ENCODE measurements at regions not wholly inside any gene's neighbourhood (a gene's known extent, or its start where the extent isn't known, plus 50 kb on each side); places are given as distances from the start of the nearest gene placed in this dataset.
"Not testable (repeated sequence)": the region's sequence is repeated elsewhere in the genome, so short reads cannot be mapped to it uniquely, and the experiment has no call there.

- H3K27me3 ChIP-seq (replicated peaks; ENCODE audit: control insufficient read depth, insufficient read depth, low read length, poor library complexity, severe bottlenecking); H3K4me3 ChIP-seq (ENCODE audit: insufficient read depth, low read depth, low read length, poor library complexity, severe bottlenecking); H3K4me1 ChIP-seq (ENCODE audit: control insufficient read depth, insufficient read depth, low read length, poor library complexity, severe bottlenecking); DNase-seq; H3K9me3 ChIP-seq (ENCODE audit: control insufficient read depth, low read length); H3K36me3 ChIP-seq (ENCODE audit: control insufficient read depth, insufficient read depth, low read length); H3K27ac ChIP-seq (ENCODE audit: insufficient read depth, low read length, poor library complexity, severe bottlenecking): not testable (repeated sequence)
Measured at GRCh38 chr17:30686538-30687479, 137.7 kb downstream of the CRLF3 start.

GRCh38 chr17:30682280-30682679 is 142.2 kb downstream of the CRLF3 start:
- H3K9me3 ChIP-seq (ENCODE audit: control insufficient read depth, low read length); H3K4me3 ChIP-seq (ENCODE audit: insufficient read depth, low read depth, low read length, poor library complexity, severe bottlenecking); H3K36me3 ChIP-seq (ENCODE audit: control insufficient read depth, insufficient read depth, low read length); H3K27me3 ChIP-seq (replicated peaks; ENCODE audit: control insufficient read depth, insufficient read depth, low read length, poor library complexity, severe bottlenecking); H3K27ac ChIP-seq (ENCODE audit: insufficient read depth, low read length, poor library complexity, severe bottlenecking); DNase-seq; H3K4me1 ChIP-seq (ENCODE audit: control insufficient read depth, insufficient read depth, low read length, poor library complexity, severe bottlenecking): not testable (repeated sequence)

GRCh38 chr17:30680681-30681080 is 143.8 kb downstream of the CRLF3 start:
- not testable (repeated sequence) for H3K4me1 ChIP-seq (ENCODE audit: control insufficient read depth, insufficient read depth, low read length, poor library complexity, severe bottlenecking); H3K36me3 ChIP-seq (ENCODE audit: control insufficient read depth, insufficient read depth, low read length); H3K27ac ChIP-seq (ENCODE audit: insufficient read depth, low read length, poor library complexity, severe bottlenecking); DNase-seq; H3K9me3 ChIP-seq (ENCODE audit: control insufficient read depth, low read length); H3K4me3 ChIP-seq (ENCODE audit: insufficient read depth, low read depth, low read length, poor library complexity, severe bottlenecking); H3K27me3 ChIP-seq (replicated peaks; ENCODE audit: control insufficient read depth, insufficient read depth, low read length, poor library complexity, severe bottlenecking)

GRCh38 chr17:30677550-30678249 is 146.8 kb downstream of the CRLF3 start:
- no peak overlapping the region for H3K27ac ChIP-seq (ENCODE audit: insufficient read depth, low read length, poor library complexity, severe bottlenecking)
- no peaks in the 10 kb centered on the region for H3K27me3 ChIP-seq (replicated peaks; ENCODE audit: control insufficient read depth, insufficient read depth, low read length, poor library complexity, severe bottlenecking)
- no peak overlapping the region for H3K4me3 ChIP-seq (ENCODE audit: insufficient read depth, low read depth, low read length, poor library complexity, severe bottlenecking)
- H3K36me3 ChIP-seq (ENCODE audit: control insufficient read depth, insufficient read depth, low read length), result no peaks in the 10 kb centered on the region
- DNase-seq, result no peak
- H3K4me1 ChIP-seq (ENCODE audit: control insufficient read depth, insufficient read depth, low read length, poor library complexity, severe bottlenecking), result no peaks in the 10 kb centered on the region
- H3K9me3 ChIP-seq (ENCODE audit: control insufficient read depth, low read length), result no peaks in the 10 kb centered on the region

GRCh38 chr17:30675777-30676492 is 148.6 kb downstream of the CRLF3 start:
- H3K36me3 ChIP-seq (ENCODE audit: control insufficient read depth, insufficient read depth, low read length); H3K4me3 ChIP-seq (ENCODE audit: insufficient read depth, low read depth, low read length, poor library complexity, severe bottlenecking); H3K4me1 ChIP-seq (ENCODE audit: control insufficient read depth, insufficient read depth, low read length, poor library complexity, severe bottlenecking); H3K27me3 ChIP-seq (replicated peaks; ENCODE audit: control insufficient read depth, insufficient read depth, low read length, poor library complexity, severe bottlenecking); H3K9me3 ChIP-seq (ENCODE audit: control insufficient read depth, low read length); DNase-seq; H3K27ac ChIP-seq (ENCODE audit: insufficient read depth, low read length, poor library complexity, severe bottlenecking): not testable (repeated sequence)

GRCh38 chr17:30669217-30669649 is 155.3 kb downstream of the CRLF3 start:
- not testable (repeated sequence) for H3K27ac ChIP-seq (ENCODE audit: insufficient read depth, low read length, poor library complexity, severe bottlenecking); H3K4me3 ChIP-seq (ENCODE audit: insufficient read depth, low read depth, low read length, poor library complexity, severe bottlenecking); H3K36me3 ChIP-seq (ENCODE audit: control insufficient read depth, insufficient read depth, low read length); H3K9me3 ChIP-seq (ENCODE audit: control insufficient read depth, low read length); H3K4me1 ChIP-seq (ENCODE audit: control insufficient read depth, insufficient read depth, low read length, poor library complexity, severe bottlenecking); DNase-seq; H3K27me3 ChIP-seq (replicated peaks; ENCODE audit: control insufficient read depth, insufficient read depth, low read length, poor library complexity, severe bottlenecking)

- not testable (repeated sequence) for DNase-seq; H3K36me3 ChIP-seq (ENCODE audit: control insufficient read depth, insufficient read depth, low read length); H3K9me3 ChIP-seq (ENCODE audit: control insufficient read depth, low read length); H3K4me1 ChIP-seq (ENCODE audit: control insufficient read depth, insufficient read depth, low read length, poor library complexity, severe bottlenecking); H3K27ac ChIP-seq (ENCODE audit: insufficient read depth, low read length, poor library complexity, severe bottlenecking); H3K27me3 ChIP-seq (replicated peaks; ENCODE audit: control insufficient read depth, insufficient read depth, low read length, poor library complexity, severe bottlenecking)
- peak overlapping the region; percentile 52 for H3K4me3 ChIP-seq (ENCODE audit: insufficient read depth, low read depth, low read length, poor library complexity, severe bottlenecking)
Measured at GRCh38 chr17:30668360-30669181, 155.9 kb downstream of the CRLF3 start.

GRCh38 chr17:30667657-30668359 is 156.7 kb downstream of the CRLF3 start:
- H3K4me3 ChIP-seq (ENCODE audit: insufficient read depth, low read depth, low read length, poor library complexity, severe bottlenecking), result peak overlapping the region; percentile 52
- not testable (repeated sequence) for H3K36me3 ChIP-seq (ENCODE audit: control insufficient read depth, insufficient read depth, low read length); H3K9me3 ChIP-seq (ENCODE audit: control insufficient read depth, low read length); H3K27ac ChIP-seq (ENCODE audit: insufficient read depth, low read length, poor library complexity, severe bottlenecking); H3K4me1 ChIP-seq (ENCODE audit: control insufficient read depth, insufficient read depth, low read length, poor library complexity, severe bottlenecking); DNase-seq; H3K27me3 ChIP-seq (replicated peaks; ENCODE audit: control insufficient read depth, insufficient read depth, low read length, poor library complexity, severe bottlenecking)

Measured in effector memory CD4-positive, alpha-beta T cell (primary cell).